Tibial nerve (tissue), 4 donors: ENCODE measurements at regions not wholly inside any gene's neighbourhood (a gene's known extent, or its start where the extent isn't known, plus 50 kb on each side); places are given as distances from the start of the nearest gene placed in this dataset.
"Not testable (repeated sequence)": the region's sequence is repeated elsewhere in the genome, so short reads cannot be mapped to it uniquely, and the experiment has no call there.

Experiments used
- DNase-seq, 2 donors: peaks; one replicate each; pipeline ENCODE4 v3.0.0-alpha.2; 2019; ENCODE audit warnings: low spot score in 2 of 2
- H3K27ac ChIP-seq, 4 donors: fragments of 200-600 bp; sonication (generic) in 3 of 4; one replicate each; pipeline ENCODE4 v1.5.1; 2017 to 2019; ENCODE audit warnings: mild to moderate bottlenecking in 1 of 4
- H3K27me3 ChIP-seq, 2 donors: fragments of 200-600 bp; sonication (generic) in 1 of 2; one replicate each; pipeline versions ENCODE4 v1.5.1 to v1.6.0; 2017 to 2019
- H3K36me3 ChIP-seq, 3 donors: fragments of 200-600 bp; sonication (generic); one replicate each; pipeline ENCODE4 v1.5.1; 2018 to 2019
- H3K4me1 ChIP-seq, 4 donors: fragments of 200-600 bp; sonication (generic) in 3 of 4; one replicate each; pipeline ENCODE4 v1.5.1; 2017 to 2019
- H3K4me3 ChIP-seq, 4 donors: fragments of 200-600 bp; sonication (generic) in 3 of 4; one replicate each; pipeline ENCODE4 v1.5.1; 2017 to 2019; ENCODE audit warnings: mild to moderate bottlenecking in 1 of 4, moderate library complexity in 1 of 4
- H3K9me3 ChIP-seq, 4 donors: fragments of 200-600 bp; sonication (generic) in 3 of 4; one replicate each; pipeline ENCODE4 v1.5.1; 2017 to 2019
- CTCF ChIP-seq, 5 experiments: fragments of 200-600 bp in 3 of 5; fragments of 450-650 bp in 2 of 5; sonication (generic) in 3 of 5; IDR thresholded peaks; one replicate each; pipeline ENCODE4 v1.5.1; 2016 to 2019; ENCODE audit warnings: antibody characterized with exemption in 5 of 5, mild to moderate bottlenecking in 3 of 5, moderate library complexity in 2 of 5
- EP300 ChIP-seq, 2 donors: sonication (generic); formaldehyde crosslinking; IDR thresholded peaks; one replicate each; pipeline ENCODE4 v1.6.1; 2017; ENCODE audit warnings: antibody characterized with exemption in 2 of 2, mild to moderate bottlenecking in 1 of 2
- POLR2A ChIP-seq, 2 donors: fragments of 450-650 bp; IDR thresholded peaks; one replicate each; pipeline ENCODE4 v1.6.1; 2017; ENCODE audit warnings: antibody characterized with exemption in 2 of 2, mild to moderate bottlenecking in 2 of 2, moderate library complexity in 2 of 2
- WGBS, 2 donors: methylation state at CpG; one replicate each; pipeline ENCODE4 v1.1.5; 2018; 5-methylcytosine and 5-hydroxymethylcytosine counted together

- Histone ChIP-seq H3K4me1 (no peaks in the 10 kb centered on the region), H3K36me3 (no peaks in the 10 kb centered on the region), H3K27ac (no peak overlapping the region), H3K4me3 (no peak overlapping the region), H3K9me3 (peaks cover 0 to 4% (median 0%) of the 10 kb centered on the region in 4 donors), H3K27me3 (no peaks in the 10 kb centered on the region)
- TF ChIP-seq CTCF (IDR thresholded peaks at IDR 0.05), result no peak
- TF ChIP-seq POLR2A (IDR thresholded peaks at IDR 0.05), result no peak
- TF ChIP-seq EP300 (IDR thresholded peaks at IDR 0.05), result no peak
- DNase-seq, result no peak
- 66 to 72% methylated on average over 2 of the region's 2 CpGs for WGBS, 2 donors
These were observed 60.5 kb upstream of the EDIL3 start for GRCh38 chr5:84445049-84445685.

- TF ChIP-seq POLR2A (IDR thresholded peaks at IDR 0.05), result no peak
- TF ChIP-seq CTCF (IDR thresholded peaks at IDR 0.05), result no peak
- no peak for TF ChIP-seq EP300 (IDR thresholded peaks at IDR 0.05)
- peaks cover 0 to 4% (median 0%) of the 10 kb centered on the region in 4 donors for H3K9me3 ChIP-seq
- 92 to 95% methylated on average over 1 of the region's 1 CpG for WGBS, 2 donors
- no peak for DNase-seq
- H3K27ac ChIP-seq, result no peak overlapping the region
- no peaks in the 10 kb centered on the region for H3K27me3 ChIP-seq
- no peaks in the 10 kb centered on the region for H3K36me3 ChIP-seq
- no peak overlapping the region for H3K4me3 ChIP-seq
- H3K4me1 ChIP-seq, result peaks cover 0 to 3% (median 0%) of the 10 kb centered on the region in 4 donors
These were observed 53.8 kb upstream of the EDIL3 start for GRCh38 chr5:84438456-84438855.

GRCh38 chr5:84437673-84438315, 53.1 kb upstream of the EDIL3 start:
- H3K36me3 ChIP-seq, result no peaks in the 10 kb centered on the region
- peaks cover 0 to 4% (median 0%) of the 10 kb centered on the region in 4 donors for H3K9me3 ChIP-seq
- H3K27ac ChIP-seq, result no peak overlapping the region
- H3K4me1 ChIP-seq, result peaks cover 0 to 3% (median 0%) of the 10 kb centered on the region in 4 donors
- TF ChIP-seq EP300 (IDR thresholded peaks at IDR 0.05) (no peak), CTCF (IDR thresholded peaks at IDR 0.05) (no peak), POLR2A (IDR thresholded peaks at IDR 0.05) (no peak)
- WGBS, 2 donors, result 44 to 54% methylated on average over 2 of the region's 2 CpGs
- no peaks in the 10 kb centered on the region for H3K27me3 ChIP-seq
- H3K4me3 ChIP-seq, result no peak overlapping the region
- DNase-seq, result no peak

GRCh38 chr5:84436866-84437265, 52.2 kb upstream of the EDIL3 start:
- Histone ChIP-seq H3K9me3 (peaks cover 0 to 4% (median 0%) of the 10 kb centered on the region in 4 donors), H3K27me3 (no peaks in the 10 kb centered on the region), H3K4me3 (no peak overlapping the region), H3K36me3 (no peaks in the 10 kb centered on the region), H3K4me1 (peaks cover 0 to 3% (median 0%) of the 10 kb centered on the region in 4 donors), H3K27ac (no peak overlapping the region)
- 58 to 63% methylated on average over 1 of the region's 1 CpG for WGBS, 2 donors
- TF ChIP-seq EP300 (IDR thresholded peaks at IDR 0.05), result no peak
- TF ChIP-seq POLR2A (IDR thresholded peaks at IDR 0.05), result no peak
- DNase-seq, result no peak

GRCh38 chr5:84435861-84436346, 51.2 kb upstream of the EDIL3 start:
- not testable (repeated sequence) for H3K9me3 ChIP-seq, H3K27me3 ChIP-seq, H3K4me3 ChIP-seq, H3K36me3 ChIP-seq, H3K4me1 ChIP-seq, H3K27ac ChIP-seq, DNase-seq
- WGBS, 2 donors, result 69 to 70% methylated on average over 8 of the region's 8 CpGs
